HEK293 (cell line): ENCODE measurements at regions not wholly inside any gene's neighbourhood (a gene's known extent, or its start where the extent isn't known, plus 50 kb on each side); places are given as distances from the start of the nearest gene placed in this dataset.

Source experiments
- CTCF ChIA-PET: fragments of 350-600 bp; formaldehyde crosslinking; extraction: SDS; loops from one replicate; lab custom pipeline; 2021; ENCODE audit warnings: antibody characterized with exemption; lab: Yijun Ruan, JAX
- POLR2A ChIA-PET: fragments of 300-600 bp; formaldehyde crosslinking; extraction: SDS; loops from one replicate; lab custom pipeline; 2020; ENCODE audit warnings: antibody characterized with exemption, inconsistent platforms; lab: Yijun Ruan, JAX
- H3K27ac ChIP-seq: fragments of 200-500 bp; sonication (Bioruptor generic); 2 replicates; pipeline ENCODE4 v1.5.1; 2014; ENCODE audit warnings: low read depth, low read length, control low read depth, inconsistent platforms; ENCODE audit errors: extremely low read depth
- H3K36me3 ChIP-seq, 2 experiments: fragments of 200-500 bp in 1 of 2; sonication (Bioruptor generic) in 1 of 2; 1 replicate in 1 of 2; 2 replicates in 1 of 2; pipeline ENCODE4 v1.5.1; 2014 to 2017; ENCODE audit warnings: inconsistent platforms in 2 of 2, low read length in 2 of 2; ENCODE audit not compliant: control insufficient read depth in 2 of 2, insufficient read depth in 1 of 2
- H3K4me1 ChIP-seq: fragments of 200-500 bp; sonication (Bioruptor generic); 2 replicates; pipeline ENCODE4 v1.5.1; 2014; ENCODE audit warnings: mild to moderate bottlenecking, low read length, inconsistent platforms; ENCODE audit not compliant: control insufficient read depth, insufficient read depth
- H3K4me3 ChIP-seq: 2 replicates; pipeline ENCODE4 v1.5.1; 2011; ENCODE audit warnings: low read depth, mild to moderate bottlenecking, control low read depth, low read length, moderate library complexity
- H3K9me3 ChIP-seq: fragments of 200-500 bp; sonication (Bioruptor generic); 2 replicates; pipeline ENCODE4 v1.5.1; 2014; ENCODE audit warnings: low read depth, low read length, inconsistent platforms; ENCODE audit not compliant: control insufficient read depth, insufficient read depth
- REPIN1 ChIP-seq: fragments of 450-650 bp; formaldehyde crosslinking; IDR thresholded peaks from 2 replicates; pipeline ENCODE4 v1.5.1; 2017; ENCODE audit warnings: missing biosample characterization, missing genetic modification characterization, low read depth
- SALL2 ChIP-seq: fragments of 450-650 bp; formaldehyde crosslinking; IDR thresholded peaks from 2 replicates; pipeline ENCODE4 v1.5.0; 2017; ENCODE audit warnings: missing biosample characterization, mild to moderate bottlenecking, missing genetic modification characterization, borderline replicate concordance
- SP2 ChIP-seq: fragments of 450-650 bp; formaldehyde crosslinking; IDR thresholded peaks from 2 replicates; pipeline ENCODE4 v1.5.1; 2016; ENCODE audit warnings: missing biosample characterization, missing genetic modification characterization
- ZNF202 ChIP-seq: fragments of 450-650 bp; formaldehyde crosslinking; IDR thresholded peaks from 2 replicates; pipeline ENCODE4 v1.5.1; 2016; ENCODE audit warnings: missing biosample characterization, missing genetic modification characterization, borderline replicate concordance
- ZNF24 ChIP-seq: fragments of 450-650 bp; formaldehyde crosslinking; IDR thresholded peaks from 2 replicates; pipeline ENCODE4 v1.5.1; 2016; ENCODE audit warnings: missing biosample characterization, missing genetic modification characterization
- ZNF394 ChIP-seq: fragments of 450-650 bp; formaldehyde crosslinking; IDR thresholded peaks from 2 replicates; pipeline ENCODE4 v1.5.1; 2016; ENCODE audit warnings: missing biosample characterization, missing genetic modification characterization, mild to moderate bottlenecking, moderate library complexity, borderline replicate concordance
- ZNF433 ChIP-seq: fragments of 450-650 bp; formaldehyde crosslinking; IDR thresholded peaks from 2 replicates; pipeline ENCODE4 v1.5.1; 2016; ENCODE audit warnings: missing biosample characterization, missing genetic modification characterization, low read depth
- ZNF473 ChIP-seq: fragments of 450-650 bp; formaldehyde crosslinking; IDR thresholded peaks from 2 replicates; pipeline ENCODE4 v1.5.1; 2017; ENCODE audit warnings: missing biosample characterization, missing genetic modification characterization
- ZNF596 ChIP-seq: fragments of 450-650 bp; IDR thresholded peaks from 2 replicates; pipeline ENCODE4 v1.5.0; 2018; ENCODE audit warnings: missing biosample characterization, mild to moderate bottlenecking, missing genetic modification characterization, moderate library complexity
- ZNF610 ChIP-seq: fragments of 450-650 bp; formaldehyde crosslinking; IDR thresholded peaks from 2 replicates; pipeline ENCODE4 v1.5.1; 2016; ENCODE audit warnings: missing biosample characterization, missing genetic modification characterization, borderline replicate concordance
- ZNF626 ChIP-seq: fragments of 450-650 bp; sonication (Bioruptor Pico); formaldehyde crosslinking; IDR thresholded peaks from 2 replicates; pipeline ENCODE4 v1.5.1; 2018; ENCODE audit warnings: missing biosample characterization, missing genetic modification characterization, inconsistent platforms
- ZNF660 ChIP-seq: fragments of 450-650 bp; IDR thresholded peaks from 2 replicates; pipeline ENCODE4 v1.5.1; 2018; ENCODE audit warnings: missing biosample characterization, mild to moderate bottlenecking, missing genetic modification characterization
- ZNF837 ChIP-seq: fragments of 450-650 bp; formaldehyde crosslinking; IDR thresholded peaks from 2 replicates; pipeline ENCODE4 v1.5.1; 2016; ENCODE audit warnings: missing biosample characterization, missing genetic modification characterization
- ZSCAN30 ChIP-seq: fragments of 450-650 bp; IDR thresholded peaks from 2 replicates; pipeline ENCODE4 v1.5.1; 2018; ENCODE audit warnings: missing biosample characterization, mild to moderate bottlenecking, missing genetic modification characterization, moderate library complexity
- TF ChIP-seq, protein P1 (sequence below): fragments of 450-650 bp; formaldehyde crosslinking; conservative IDR thresholded peaks from 2 replicates; pipeline ENCODE4 v1.5.1; 2016; ENCODE audit warnings: low read depth, missing biosample characterization, missing genetic modification characterization
- TF ChIP-seq, protein P2 (sequence below): fragments of 450-650 bp; formaldehyde crosslinking; IDR thresholded peaks from 2 replicates; pipeline ENCODE4 v1.5.1; 2016; ENCODE audit warnings: missing biosample characterization, missing genetic modification characterization
- TF ChIP-seq, protein P3 (sequence below): sonication (generic); formaldehyde crosslinking; IDR thresholded peaks from 2 replicates; pipeline ENCODE4 v1.8.1; 2022; ENCODE audit warnings: mild to moderate bottlenecking, moderate library complexity, missing genetic modification reagents
- TF ChIP-seq, protein P4 (sequence below): fragments of 450-650 bp; formaldehyde crosslinking; IDR thresholded peaks from 2 replicates; pipeline ENCODE4; 2016; ENCODE audit warnings: missing biosample characterization, missing genetic modification characterization

- no peak for TF ChIP-seq ZNF596 (tag by site-specific recombination)
- no peak for TF ChIP-seq ZNF24
- no peak for TF ChIP-seq SP2 (tag by site-specific recombination)
- no peak for TF ChIP-seq ZNF626 (tag by site-specific recombination)
- TF ChIP-seq, protein P1, sequence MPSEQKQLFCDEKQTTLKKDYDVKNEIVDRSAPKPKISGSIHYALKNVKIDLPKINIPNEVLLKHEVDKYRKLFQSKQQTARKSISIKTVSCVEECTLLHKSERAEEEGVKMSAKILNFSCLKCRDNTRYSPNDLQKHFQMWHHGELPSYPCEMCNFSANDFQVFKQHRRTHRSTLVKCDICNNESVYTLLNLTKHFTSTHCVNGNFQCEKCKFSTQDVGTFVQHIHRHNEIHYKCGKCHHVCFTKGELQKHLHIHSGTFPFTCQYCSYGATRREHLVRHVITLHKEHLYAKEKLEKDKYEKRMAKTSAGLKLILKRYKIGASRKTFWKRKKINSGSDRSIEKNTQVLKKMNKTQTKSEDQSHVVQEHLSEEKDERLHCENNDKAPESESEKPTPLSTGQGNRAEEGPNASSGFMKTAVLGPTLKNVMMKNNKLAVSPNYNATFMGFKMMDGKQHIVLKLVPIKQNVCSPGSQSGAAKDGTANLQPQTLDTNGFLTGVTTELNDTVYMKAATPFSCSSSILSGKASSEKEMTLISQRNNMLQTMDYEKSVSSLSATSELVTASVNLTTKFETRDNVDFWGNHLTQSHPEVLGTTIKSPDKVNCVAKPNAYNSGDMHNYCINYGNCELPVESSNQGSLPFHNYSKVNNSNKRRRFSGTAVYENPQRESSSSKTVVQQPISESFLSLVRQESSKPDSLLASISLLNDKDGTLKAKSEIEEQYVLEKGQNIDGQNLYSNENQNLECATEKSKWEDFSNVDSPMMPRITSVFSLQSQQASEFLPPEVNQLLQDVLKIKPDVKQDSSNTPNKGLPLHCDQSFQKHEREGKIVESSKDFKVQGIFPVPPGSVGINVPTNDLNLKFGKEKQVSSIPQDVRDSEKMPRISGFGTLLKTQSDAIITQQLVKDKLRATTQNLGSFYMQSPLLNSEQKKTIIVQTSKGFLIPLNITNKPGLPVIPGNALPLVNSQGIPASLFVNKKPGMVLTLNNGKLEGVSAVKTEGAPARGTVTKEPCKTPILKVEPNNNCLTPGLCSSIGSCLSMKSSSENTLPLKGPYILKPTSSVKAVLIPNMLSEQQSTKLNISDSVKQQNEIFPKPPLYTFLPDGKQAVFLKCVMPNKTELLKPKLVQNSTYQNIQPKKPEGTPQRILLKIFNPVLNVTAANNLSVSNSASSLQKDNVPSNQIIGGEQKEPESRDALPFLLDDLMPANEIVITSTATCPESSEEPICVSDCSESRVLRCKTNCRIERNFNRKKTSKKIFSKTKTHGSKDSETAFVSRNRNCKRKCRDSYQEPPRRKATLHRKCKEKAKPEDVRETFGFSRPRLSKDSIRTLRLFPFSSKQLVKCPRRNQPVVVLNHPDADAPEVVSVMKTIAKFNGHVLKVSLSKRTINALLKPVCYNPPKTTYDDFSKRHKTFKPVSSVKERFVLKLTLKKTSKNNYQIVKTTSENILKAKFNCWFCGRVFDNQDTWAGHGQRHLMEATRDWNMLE (tag by site-specific recombination), result no peak
Observed at GRCh38 chr7:47639495-47640110, 57.7 kb upstream of the TNS3 start (continued).

- H3K4me3 ChIP-seq, result no peak overlapping the region
- H3K9me3 ChIP-seq, result no peaks in the 10 kb centered on the region
- CTCF ChIA-PET, result no interaction called here
- no peaks in the 10 kb centered on the region for H3K4me1 ChIP-seq
- H3K36me3 ChIP-seq, result no peaks in the 10 kb centered on the region
- no peak for TF ChIP-seq ZNF660 (tag by site-specific recombination)
- no peak for TF ChIP-seq ZNF837
- no peak for TF ChIP-seq ZNF394 (tag by site-specific recombination)
- no peak for TF ChIP-seq ZNF473 (tag by site-specific recombination)
- TF ChIP-seq ZNF433 (tag by site-specific recombination), result no peak
- TF ChIP-seq, all 188 proteins: peak for 0
- no peak overlapping the region for H3K27ac ChIP-seq
- POLR2A ChIA-PET, result no interaction called here
Observed at GRCh38 chr7:47638679-47639315, 56.9 kb upstream of the TNS3 start.

DNA sequence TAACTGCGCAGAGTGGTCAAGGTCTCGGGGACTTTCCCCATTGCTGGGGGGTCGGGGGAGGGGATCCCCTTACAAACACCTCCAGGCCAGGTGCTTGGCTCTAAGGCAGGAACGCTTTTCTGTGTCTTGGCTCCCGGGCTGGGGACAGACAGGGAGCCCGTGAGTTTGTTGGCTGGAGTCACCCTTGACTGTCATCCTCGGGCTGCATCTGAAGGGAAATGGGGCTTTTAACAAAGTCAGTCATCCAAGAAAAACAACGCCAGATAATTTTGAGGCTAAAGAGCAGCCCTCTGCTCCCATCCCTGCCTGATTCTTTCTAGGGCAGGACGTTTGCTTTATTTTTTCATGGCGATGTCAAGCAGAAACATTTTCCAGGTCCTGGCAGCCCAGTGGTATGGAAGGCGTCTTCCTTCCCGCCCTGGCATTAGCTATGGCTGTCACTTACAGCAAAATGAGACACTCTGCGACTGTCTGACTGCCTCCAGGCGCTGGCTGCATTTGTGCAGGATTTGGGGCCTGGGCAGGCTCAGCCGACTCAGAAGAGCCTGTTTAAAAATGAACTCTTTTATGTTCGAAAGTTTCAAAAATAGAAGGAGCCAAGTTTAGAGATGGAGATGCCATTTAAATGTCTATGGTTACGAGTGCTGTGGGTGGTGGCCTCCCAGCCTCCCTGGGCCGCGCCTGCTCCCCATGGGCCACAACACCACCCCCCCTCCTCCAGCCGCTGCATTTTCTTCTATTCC is 54.7 kb upstream of the TNS3 start:
- H3K4me3 ChIP-seq, result no peak overlapping the region
- no peaks in the 10 kb centered on the region for H3K9me3 ChIP-seq
- H3K4me1 ChIP-seq, result no peaks in the 10 kb centered on the region
- no peaks in the 10 kb centered on the region for H3K36me3 ChIP-seq
- ChIA-PET CTCF (interaction anchor here (0.7 kb wide), 1 partner anchor 21 kb away, joined by 3 read pairs; no protein-coding TSS in a partner anchor), POLR2A (no interaction called here)
- TF ChIP-seq, protein P2, sequence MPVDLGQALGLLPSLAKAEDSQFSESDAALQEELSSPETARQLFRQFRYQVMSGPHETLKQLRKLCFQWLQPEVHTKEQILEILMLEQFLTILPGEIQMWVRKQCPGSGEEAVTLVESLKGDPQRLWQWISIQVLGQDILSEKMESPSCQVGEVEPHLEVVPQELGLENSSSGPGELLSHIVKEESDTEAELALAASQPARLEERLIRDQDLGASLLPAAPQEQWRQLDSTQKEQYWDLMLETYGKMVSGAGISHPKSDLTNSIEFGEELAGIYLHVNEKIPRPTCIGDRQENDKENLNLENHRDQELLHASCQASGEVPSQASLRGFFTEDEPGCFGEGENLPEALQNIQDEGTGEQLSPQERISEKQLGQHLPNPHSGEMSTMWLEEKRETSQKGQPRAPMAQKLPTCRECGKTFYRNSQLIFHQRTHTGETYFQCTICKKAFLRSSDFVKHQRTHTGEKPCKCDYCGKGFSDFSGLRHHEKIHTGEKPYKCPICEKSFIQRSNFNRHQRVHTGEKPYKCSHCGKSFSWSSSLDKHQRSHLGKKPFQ (tag by site-specific recombination), result no peak
- TF ChIP-seq REPIN1 (tag by site-specific recombination) (no peak), ZNF473 (tag by site-specific recombination) (no peak), ZSCAN30 (tag by site-specific recombination) (no peak), ZNF202 (no peak), SALL2 (no peak), ZNF610 (tag by site-specific recombination) (no peak)
- TF ChIP-seq, protein P3, sequence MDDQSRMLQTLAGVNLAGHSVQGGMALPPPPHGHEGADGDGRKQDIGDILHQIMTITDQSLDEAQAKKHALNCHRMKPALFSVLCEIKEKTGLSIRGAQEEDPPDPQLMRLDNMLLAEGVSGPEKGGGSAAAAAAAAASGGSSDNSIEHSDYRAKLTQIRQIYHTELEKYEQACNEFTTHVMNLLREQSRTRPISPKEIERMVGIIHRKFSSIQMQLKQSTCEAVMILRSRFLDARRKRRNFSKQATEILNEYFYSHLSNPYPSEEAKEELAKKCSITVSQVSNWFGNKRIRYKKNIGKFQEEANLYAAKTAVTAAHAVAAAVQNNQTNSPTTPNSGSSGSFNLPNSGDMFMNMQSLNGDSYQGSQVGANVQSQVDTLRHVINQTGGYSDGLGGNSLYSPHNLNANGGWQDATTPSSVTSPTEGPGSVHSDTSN (CRISPR knock-in tag), result no peak
- TF ChIP-seq, protein P4, sequence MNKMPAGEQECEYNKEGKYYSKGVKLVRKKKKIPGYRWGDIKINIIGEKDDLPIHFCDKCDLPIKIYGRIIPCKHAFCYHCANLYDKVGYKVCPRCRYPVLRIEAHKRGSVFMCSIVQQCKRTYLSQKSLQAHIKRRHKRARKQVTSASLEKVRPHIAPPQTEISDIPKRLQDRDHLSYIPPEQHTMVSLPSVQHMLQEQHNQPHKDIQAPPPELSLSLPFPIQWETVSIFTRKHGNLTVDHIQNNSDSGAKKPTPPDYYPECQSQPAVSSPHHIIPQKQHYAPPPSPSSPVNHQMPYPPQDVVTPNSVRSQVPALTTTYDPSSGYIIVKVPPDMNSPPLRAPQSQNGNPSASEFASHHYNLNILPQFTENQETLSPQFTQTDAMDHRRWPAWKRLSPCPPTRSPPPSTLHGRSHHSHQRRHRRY (tag by site-specific recombination), result no peak
- H3K27ac ChIP-seq, result no peak overlapping the region
